Stimulated activated CD8-positive, alpha-beta memory T cell treated with anti-CD3 and anti-CD28 coated beads, Interleukin-12 subunit alpha, Interleukin-12 subunit beta, amount 100 ng/mL, for 1 hour (primary cell): ENCODE measurements at regions not wholly inside any gene's neighbourhood (a gene's known extent, or its start where the extent isn't known, plus 50 kb on each side); places are given as distances from the start of the nearest gene placed in this dataset.

ENCODE experiments used
- DNase-seq: peaks from one replicate; pipeline ENCODE4 v3.0.0-alpha.2; 2020; ENCODE audit warnings: low read depth

DNA sequence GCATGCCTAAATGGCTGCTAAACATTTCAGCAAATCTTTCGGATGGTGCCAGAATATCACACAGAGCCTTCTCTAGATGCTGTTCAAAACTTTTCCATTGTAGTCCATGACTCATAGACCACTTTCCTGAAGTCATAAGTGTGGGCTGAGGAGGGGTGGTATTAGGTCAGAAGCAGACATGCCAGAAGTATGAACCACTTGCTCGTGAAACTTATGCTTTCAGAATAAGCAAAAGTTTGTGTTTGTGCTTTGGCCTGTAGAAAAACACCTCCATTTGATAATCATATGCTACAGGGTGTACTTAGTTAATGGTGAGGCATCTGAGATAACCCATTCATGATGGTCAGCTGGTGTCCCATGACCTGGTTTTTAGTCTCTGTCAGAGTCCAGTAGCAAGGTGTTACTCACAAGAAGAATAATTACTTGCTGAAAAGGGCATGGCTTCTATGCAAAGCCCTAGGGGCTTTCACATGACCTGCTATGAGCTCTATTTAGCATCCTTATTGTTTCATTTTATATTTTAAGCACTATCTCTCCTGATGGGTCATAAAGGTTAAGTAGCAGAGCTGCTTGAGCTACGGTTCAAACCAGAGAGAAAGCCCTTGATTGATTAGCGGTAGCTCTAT, 183.1 kb upstream of the IVNS1ABP start:
- no peak for DNase-seq

DNA sequence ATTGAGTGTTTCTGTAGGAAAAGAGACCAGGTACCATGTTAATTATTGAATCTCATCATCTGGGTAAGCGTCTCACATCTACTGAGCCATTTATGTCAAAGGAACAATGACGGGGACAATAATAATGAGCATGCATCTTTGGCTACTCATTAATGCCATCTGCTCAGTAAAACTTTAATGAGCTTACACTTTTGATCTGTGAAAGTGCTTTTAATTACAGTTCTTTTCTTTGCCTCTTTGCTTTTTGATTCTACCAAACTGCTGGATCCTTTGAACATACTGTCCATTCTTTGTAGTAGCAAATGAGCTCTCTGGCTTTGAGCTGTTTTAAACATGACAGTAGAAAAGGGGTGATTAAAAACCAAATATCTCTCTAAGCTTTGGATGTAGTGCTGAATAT, 181.2 kb upstream of the IVNS1ABP start:
- no peak for DNase-seq

DNA sequence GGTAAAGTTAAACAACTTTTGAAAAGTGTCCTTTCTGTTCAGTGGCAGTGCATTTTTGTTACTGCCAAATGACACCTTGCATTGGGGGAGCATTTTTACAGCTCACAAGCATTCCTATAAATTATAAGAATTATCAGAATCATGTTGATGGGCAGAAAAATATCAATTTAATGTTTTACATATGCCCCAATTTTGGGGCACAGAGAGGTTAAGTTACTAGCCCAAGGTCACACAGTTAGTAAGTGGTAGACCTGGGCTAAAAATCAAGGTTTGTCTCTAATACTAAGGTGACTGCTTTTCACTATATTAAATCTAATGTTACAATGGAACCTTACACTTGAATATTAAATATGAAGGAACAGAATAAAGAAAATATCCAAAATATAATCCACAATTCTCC, 180.1 kb upstream of the IVNS1ABP start:
- no peak for DNase-seq

DNA sequence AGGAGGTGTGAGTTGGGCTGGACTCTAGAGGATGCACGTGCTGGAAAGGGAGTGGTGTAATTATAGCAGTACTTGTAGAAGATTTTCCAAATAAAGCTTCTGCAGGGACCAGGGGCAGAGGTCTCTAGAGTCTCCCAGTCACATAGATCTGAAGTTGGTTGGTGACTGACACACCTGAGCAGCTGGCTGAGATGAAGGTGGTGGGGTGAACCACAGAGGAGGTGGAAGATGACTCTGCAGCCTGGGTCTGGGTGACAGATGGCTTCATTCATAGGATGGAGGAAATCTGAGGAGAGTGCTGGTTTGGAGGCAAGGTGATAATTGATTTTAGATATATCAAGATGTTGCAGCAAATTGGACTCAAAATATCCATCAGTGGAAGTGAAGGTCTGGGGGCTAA, 178.9 kb upstream of the IVNS1ABP start:
- no peak for DNase-seq

DNA sequence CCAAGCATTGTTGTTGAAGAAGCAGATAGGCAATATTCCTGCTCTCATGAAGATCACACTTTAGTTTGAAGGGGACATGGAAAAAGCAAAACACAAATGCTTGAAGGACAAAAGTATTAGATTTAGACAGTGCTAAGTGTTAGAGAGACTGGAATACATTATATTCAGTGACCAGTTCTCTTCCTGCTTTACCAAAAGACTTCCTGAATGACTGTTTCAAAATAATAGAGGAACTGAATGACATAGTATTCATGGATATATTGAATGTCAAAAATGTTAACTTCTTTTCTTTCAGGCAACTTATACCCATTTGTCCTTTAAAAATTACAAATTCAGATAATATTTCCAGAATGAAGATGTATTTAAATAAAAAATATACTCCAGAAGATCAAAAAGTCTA, 178.0 kb upstream of the IVNS1ABP start:
- DNase-seq: no peak

DNA sequence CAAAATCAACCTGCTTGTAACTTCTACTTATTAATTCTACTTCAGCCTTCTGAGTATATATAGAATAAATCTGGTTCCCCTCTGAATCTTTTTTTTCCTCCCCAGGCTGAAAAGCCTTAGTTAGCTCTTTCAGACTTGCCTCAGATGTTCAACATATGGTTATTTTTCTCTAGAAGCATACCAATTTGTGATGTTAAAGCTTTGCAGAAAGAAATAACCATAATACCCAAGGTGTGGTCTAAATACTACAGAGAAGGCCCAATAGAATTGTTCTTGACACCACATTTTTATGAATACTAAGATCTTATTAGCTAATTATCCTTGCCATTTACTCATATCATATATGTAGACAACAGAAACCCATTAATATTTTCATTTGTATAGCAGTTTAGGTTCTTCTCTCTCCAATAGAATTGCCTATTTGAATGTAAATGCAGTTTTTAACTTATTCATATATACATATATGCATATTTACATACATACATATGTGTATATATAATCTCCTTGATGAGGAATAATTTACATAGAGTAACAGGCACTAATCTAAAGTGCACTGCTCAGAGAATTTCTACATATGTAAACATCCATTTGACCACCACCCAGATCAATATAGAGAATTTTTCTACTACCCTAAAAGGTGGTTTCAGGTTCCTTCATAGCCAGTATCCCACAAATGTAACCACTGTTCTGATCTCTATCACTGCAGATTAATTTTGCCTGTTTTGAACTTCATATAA, 175.2 kb upstream of the IVNS1ABP start:
- DNase-seq: no peak

DNA sequence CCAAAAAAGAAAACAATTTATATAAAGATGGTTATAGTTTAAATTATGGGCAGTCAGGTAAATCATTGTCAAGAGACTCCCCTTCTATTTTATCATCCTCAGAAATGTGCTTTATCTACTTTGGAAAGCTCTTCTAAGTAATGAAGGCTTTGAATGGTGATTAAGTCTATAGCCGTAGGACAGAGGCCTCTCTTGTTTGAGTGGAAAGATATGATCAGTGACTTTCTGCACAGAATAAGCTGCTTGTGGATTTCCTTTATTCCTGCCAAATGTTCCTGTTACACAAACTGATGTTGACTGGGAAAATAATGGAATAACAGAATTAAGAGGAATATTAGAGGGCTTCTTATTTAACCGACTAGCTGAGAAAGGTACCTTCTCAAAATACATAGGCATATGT, 174.6 kb upstream of the IVNS1ABP start:
- DNase-seq: no peak

DNA sequence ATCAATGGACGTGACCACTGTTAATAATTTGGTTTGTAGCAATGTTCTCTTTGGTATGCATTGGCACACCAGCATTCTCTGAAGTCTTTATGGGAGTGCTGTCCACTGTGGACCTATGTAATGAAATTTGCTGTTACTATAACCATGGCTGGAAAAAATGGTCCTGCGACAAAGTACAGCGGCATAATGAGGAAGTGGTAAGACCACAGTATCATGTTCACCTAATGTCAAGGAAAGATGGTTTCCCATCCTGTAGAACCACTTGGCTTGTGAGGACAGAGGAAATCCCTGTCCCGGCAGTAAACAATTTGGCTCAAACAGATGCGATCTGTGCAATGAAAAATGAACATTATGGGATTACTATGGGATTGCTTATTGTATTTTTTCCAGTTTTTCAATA, 173.9 kb upstream of the IVNS1ABP start:
- no peak for DNase-seq

DNA sequence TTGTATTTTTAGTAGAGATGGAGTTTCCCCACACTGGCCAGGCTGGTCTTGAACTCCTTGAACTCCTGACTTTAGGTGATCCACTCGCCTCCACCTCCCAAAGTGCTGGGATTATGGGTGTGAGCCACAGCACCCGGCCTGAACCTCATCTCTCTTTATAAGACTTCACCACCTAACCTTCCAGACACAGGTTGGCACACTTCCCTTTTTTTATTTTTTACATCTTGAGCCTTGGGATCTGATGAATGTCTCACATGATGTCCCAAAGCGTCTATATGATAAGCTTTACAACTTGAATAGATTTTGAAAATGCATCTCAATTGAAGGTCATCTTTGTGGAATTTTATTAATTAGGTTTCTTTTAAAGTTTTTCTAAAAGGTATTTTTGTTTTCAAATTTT, 172.4 kb upstream of the IVNS1ABP start:
- no peak for DNase-seq

DNA sequence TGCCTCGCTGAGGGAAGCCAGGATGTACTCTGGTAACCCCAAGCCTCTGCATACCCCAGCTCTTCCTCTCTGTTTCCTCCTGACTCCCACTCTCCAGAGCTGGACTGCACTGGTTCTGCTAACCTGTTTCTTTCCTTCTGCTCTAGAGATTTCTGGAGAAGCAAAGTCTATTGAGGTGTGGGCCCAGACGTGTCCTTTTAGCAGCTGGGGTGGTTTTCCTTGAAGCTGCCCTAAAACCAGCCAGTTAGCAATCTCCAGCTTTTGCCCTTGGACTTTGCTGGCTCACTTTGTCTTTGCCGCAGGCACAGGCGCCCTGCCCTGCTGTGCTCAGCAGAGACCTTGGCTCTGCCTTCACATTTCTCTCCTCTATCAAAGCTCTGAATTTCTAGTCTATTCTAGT, 171.8 kb upstream of the IVNS1ABP start:
- no peak for DNase-seq

DNA sequence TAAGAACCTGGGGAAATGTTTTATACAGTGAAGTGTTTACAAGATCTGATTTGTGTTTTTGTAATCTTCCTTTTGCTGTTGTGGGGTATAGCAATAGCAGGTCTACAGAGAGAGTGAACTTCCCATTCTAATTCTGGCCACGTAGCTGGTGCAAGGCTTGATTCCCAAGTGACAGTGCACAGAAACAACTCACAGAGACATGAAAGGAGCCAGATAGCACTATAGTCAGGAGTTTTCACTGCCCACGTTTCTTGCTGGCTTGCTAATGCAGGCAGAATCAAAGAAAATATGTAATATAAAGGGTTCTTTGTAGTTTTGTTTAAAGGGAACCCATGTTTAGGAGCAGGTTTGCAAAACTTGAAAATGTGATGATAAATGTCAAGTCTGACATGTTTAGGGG, 170.9 kb upstream of the IVNS1ABP start:
- DNase-seq: no peak

DNA sequence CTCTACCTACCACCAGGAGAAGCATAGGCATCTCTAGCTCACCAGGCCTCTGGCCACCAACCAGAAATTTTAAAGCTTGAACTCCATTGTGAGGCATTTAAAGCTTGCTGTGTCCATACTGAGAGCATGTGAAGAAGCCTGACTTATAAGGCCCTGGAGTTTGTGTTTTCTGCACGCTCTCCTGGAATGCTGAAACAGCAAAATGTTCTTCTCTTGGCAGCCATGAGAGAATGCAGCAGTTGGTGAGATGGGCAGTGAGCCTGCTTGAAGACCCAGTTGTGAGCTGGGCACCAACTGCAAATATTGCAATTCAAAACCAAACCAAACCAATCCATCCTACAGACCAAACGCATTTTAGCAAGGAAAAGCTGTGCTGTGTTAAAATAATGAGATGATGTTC, 170.0 kb upstream of the IVNS1ABP start:
- DNase-seq: no peak

DNA sequence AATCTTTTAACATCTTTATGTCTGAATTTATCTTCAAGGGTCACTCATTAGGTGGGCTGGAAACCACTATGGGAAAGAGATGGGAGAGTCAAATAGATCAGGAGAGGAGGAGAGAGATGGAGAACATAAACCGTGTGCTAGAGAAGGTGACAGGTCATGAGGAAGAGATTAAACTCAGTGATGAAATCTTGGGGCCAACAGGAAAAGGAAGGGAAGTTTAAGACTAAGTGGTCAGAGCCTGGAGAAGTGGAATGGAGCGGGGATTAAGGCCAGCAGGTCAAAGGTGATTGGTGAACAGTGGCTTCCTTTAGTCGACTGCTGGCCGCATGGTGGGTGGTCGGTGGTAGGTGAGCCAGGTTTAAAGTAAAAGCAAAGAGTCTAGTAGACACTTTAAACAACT, 169.3 kb upstream of the IVNS1ABP start:
- no peak for DNase-seq

DNA sequence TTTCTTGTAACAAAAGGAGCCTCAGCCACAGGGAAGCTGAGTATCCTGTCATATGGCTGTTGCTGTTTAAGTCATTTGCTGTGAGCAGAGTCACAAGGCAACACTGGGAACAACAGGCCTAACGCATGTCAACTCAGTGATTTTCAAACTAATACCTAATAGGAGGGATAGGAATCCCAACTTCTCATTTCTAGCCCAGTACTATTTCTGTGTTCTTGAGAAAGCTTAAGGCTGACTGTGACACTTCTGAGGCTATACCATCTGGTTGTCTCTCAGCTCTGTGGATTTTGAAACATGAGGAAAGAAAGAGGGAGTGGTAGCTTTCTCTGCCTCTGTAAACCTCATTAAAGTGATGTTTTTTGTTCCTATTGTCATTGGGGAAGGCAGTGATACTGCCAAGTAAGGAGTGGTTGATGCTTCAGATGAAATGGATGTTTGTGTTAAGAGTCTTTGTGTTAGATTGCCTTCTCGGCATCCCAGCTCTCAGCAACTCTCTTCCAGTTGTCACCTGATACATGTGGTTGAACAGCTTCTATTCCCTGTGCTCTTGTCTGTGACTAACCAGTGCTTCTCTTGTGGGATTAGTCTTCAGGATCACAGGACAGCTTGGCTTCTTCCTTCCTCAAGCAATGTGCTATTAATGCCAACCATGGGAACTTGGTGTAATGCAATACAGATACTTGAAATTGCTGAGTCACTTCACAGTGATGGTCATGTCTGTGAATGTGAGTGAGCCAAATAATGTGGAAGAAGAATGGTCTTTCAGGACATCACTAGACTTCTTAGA, 166.8 kb upstream of the IVNS1ABP start:
- DNase-seq: no peak

DNA sequence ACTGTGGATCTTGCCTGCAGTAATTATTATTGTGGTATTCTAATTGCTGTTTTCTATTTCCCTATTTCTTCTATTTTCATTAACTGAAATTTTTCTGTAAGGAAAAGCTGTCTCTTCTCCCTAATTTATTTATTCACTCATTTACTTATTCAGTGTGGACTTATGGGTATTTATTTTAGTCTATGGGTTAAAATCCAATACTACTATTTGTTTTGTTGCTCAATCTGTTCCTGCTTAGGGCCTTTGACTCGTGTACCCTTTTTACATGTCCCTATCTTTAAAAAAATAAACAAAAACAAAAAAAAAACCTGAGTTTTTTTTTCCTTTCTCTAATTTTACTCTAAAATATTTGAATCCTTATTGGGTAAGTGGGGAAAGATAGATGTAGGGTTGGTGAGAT, 166.2 kb upstream of the IVNS1ABP start:
- DNase-seq: no peak

DNA sequence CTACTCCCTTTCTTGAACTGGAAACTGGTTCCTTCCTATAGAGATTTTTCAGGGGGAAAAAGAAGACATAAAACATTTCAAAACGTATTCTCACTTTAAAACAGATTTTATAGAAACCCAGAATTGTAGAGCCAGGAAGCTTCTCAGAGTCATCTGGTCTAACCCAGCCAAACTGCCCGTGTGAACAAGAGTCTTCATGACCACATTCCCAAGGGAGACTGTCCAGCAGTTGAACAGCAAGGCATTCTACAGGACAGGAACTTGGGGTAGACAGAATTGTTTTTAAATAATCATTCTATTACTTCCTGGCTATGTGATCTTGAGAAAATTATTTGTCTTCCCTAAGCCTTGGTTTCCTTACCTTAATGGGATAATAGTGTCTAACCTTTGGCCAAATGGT, 163.5 kb upstream of the IVNS1ABP start:
- DNase-seq: no peak

DNA sequence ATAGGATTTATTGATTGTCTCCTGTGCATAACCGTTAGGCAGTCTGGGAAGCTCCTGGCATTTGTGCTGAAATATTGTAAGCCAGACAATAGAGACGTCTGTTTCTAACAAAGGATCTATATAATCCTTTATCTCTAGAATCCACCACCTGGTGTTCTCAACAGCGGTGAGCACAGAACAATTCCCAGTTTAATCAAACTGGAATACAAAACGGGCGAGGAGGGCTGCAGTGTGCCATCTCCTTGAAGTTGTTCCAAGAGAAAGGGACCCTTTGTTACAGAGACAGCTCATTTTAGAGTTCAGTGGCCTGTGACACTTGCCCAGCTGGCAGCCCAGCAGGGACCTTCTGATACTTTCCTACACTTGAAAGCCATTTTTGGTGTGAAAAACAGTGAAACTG, 162.8 kb upstream of the IVNS1ABP start:
- no peak for DNase-seq

DNA sequence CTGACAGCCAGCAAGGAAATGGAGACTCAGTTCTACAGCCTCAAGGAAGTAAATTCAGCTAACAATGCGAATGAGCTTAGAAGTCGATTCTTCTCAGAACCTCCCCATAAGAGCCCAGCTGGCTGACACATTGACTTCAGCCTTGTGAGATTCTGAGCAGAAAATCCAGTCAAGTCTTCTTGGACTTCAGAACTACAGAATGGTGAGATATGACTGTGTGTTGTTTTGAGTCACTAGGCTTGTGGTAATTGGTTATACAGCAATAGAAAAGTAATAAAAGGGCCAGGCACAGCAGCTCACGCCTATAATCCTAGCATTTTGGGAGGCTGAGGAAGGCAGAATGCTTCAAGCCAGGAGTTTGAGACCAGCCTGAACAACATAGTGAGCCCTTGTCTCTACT, 161.8 kb upstream of the IVNS1ABP start:
- DNase-seq: no peak

DNA sequence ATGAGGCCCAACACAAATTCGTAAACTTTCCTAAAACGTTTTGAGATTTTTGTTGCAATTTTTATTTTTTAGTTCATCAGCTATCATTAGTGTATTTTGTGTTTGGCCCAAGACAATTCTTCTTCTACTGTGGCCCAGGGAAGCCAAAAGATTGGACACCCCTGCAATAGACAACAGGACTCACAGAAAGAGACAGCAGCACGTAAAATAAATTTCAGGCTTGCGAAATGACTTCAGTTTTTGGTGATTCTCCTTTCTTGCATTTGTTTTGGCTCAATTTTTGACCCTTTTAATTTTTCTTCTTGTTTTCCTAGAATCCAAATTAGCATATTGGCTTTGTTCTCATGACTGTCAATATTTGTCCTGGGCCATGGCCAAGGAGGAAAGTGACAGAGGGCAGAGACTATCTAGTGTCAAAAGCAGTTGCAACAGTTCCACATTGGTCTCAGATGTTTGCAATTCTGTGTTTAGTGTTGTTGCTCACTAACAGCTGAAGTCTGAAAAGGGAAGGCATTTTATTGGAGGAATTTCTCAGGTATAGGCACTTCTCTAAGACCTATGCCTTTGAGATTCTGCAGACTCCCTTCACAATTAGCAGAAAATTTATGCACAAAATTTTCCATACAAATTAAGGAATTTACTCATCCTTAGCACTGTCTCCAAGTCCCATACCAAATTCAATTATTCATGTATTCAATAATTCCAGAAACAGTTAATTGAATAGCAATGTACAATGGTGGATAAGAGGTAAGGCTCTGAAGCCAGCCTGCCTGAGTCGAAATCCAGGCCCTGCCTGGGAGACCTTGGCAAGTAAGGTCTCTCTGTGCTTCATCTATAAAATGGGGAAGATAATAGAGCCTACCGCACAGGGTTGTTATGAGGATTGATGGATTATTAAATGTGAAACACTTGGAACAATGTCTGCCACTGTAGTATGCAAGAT, 160.9 kb upstream of the IVNS1ABP start:
- no peak for DNase-seq

DNA sequence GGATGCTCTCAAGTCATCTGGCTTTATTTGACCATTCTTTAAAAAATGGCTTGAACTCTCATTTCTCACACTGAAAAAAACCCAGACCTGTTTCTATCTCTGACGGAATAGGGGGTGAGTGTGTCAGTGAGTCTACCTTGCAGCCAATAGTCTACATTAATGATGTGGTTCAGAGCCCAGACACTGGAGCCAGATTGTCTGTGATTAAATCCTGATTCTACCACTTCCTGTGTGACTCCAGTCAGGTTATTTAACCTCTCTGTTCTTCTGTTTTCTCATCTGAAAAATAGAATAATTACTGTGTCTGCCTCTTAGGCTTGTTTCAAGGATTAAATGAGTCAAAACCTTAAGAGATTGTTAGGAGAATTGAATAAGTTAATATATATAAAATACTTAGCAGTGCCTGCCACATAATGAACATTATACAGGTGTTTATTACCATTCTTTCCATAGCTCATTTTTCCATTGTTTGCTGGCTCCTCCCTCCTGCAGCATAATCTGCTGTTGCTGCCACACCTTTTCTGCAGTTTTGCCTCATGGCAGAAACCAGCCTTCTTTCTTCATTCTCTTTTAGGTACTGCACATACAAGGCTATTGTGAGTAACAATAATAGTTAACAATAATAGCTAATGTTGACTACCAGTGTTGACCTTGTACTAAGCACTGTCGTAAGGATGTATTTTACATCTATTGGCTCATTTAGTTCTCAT, 157.6 kb upstream of the IVNS1ABP start:
- no peak for DNase-seq

DNA sequence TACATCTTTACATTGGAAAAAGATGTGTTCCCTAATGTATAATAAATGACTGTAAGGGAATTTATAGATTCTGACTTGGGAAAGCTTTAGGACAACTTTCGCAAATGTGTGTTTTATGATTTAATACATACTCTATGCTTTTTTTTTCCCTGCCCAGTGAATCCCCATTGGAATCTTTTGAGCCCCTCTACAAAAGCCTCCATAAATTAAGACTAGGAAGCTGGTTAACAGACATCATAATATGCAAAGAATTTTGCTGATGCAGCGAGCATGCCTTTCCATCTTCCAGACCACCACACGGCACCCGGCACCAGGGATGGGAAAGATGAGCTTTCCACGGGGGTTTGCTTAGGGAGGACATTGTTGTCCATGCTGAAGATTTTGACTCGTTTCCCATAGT, 156.1 kb upstream of the IVNS1ABP start:
- no peak for DNase-seq

DNA sequence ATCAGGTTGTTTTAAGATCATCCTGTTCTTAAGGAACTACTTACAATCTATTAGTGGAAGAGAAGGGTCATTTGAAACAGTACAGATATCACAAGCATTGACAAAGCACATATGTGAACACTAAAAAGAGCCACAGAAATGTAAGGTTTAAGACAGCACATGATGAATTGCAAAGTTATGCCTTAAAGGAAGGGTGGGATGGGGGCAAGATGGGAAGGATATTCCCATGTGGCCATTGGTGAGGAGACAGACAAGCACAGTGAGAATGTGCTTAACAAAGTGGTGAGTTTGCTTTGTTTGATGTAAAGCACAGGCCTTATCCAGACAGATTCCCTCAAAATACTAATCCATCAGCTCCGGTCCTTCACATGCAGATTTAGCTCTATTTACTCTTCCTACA, 151.6 kb upstream of the IVNS1ABP start:
- DNase-seq: no peak
